Liver (tissue), 7 donors: ENCODE measurements at regions not wholly inside any gene's neighbourhood (a gene's known extent, or its start where the extent isn't known, plus 50 kb on each side); places are given as distances from the start of the nearest gene placed in this dataset.

Source experiments
- DNase-seq: peaks from one replicate; pipeline ENCODE4 v3.0.0-alpha.2; 2017; ENCODE audit warnings: low spot score
- H3K27ac ChIP-seq, 2 donors: one replicate each; pipeline ENCODE4 v1.7.0; 2013; ENCODE audit warnings: inconsistent platforms in 2 of 2, low read length in 2 of 2, control low read depth in 1 of 2, low read depth in 1 of 2, mild to moderate bottlenecking in 1 of 2
- H3K27me3 ChIP-seq, 4 donors: one replicate each; pipeline versions ENCODE4 v1.6.1 to v1.7.0; 2013; ENCODE audit warnings: low read length in 3 of 4, inconsistent platforms in 1 of 4, mild to moderate bottlenecking in 1 of 4, moderate library complexity in 1 of 4; ENCODE audit not compliant: control insufficient read depth in 4 of 4, insufficient read depth in 4 of 4
- H3K36me3 ChIP-seq, 4 donors: one replicate each; pipeline versions ENCODE4 v1.6.1 to v1.7.0; 2013; ENCODE audit warnings: low read length in 3 of 4, mild to moderate bottlenecking in 3 of 4, low read depth in 1 of 4, moderate library complexity in 1 of 4; ENCODE audit not compliant: control insufficient read depth in 4 of 4, insufficient read depth in 3 of 4
- H3K4me1 ChIP-seq, 4 donors: one replicate each; pipeline versions ENCODE4 v1.6.1 to v1.7.0; 2013; ENCODE audit warnings: low read length in 3 of 4, mild to moderate bottlenecking in 3 of 4, moderate library complexity in 1 of 4; ENCODE audit not compliant: control insufficient read depth in 4 of 4, insufficient read depth in 4 of 4
- H3K4me3 ChIP-seq, 3 donors: one replicate each; pipeline versions ENCODE4 v1.6.1 to v1.7.0; 2013; ENCODE audit warnings: low read length in 3 of 3, control low read depth in 1 of 3, low read depth in 1 of 3, mild to moderate bottlenecking in 1 of 3
- H3K9ac ChIP-seq, 2 donors: one replicate each; pipeline ENCODE4 v1.7.0; 2013; ENCODE audit warnings: low read length in 2 of 2, mild to moderate bottlenecking in 2 of 2, moderate library complexity in 2 of 2, control low read depth in 1 of 2, low read depth in 1 of 2
- H3K9me3 ChIP-seq, 4 donors: one replicate each; pipeline versions ENCODE4 v1.6.1 to v1.7.0; 2013; ENCODE audit warnings: low read length in 3 of 4; ENCODE audit not compliant: control insufficient read depth in 4 of 4
- EGR1 ChIP-seq, 2 donors: IDR thresholded peaks; 2 replicates each; pipeline ENCODE4 v1.6.1; 2016 to 2018; ENCODE audit warnings: antibody characterized with exemption in 2 of 2, low read depth in 2 of 2
- HNF4A ChIP-seq, 2 donors: conservative IDR thresholded peaks; 2 replicates each; pipeline ENCODE4 v1.6.1; 2016; ENCODE audit warnings: antibody characterized with exemption in 2 of 2, mild to moderate bottlenecking in 2 of 2
- HNF4G ChIP-seq: IDR thresholded peaks from 2 replicates; pipeline ENCODE4 v1.6.1; 2016; ENCODE audit warnings: antibody characterized with exemption
- NR2F2 ChIP-seq: IDR thresholded peaks from 2 replicates; pipeline ENCODE4 v1.6.1; 2016; ENCODE audit warnings: antibody characterized with exemption
- REST ChIP-seq: IDR thresholded peaks from 2 replicates; pipeline ENCODE4 v1.6.1; 2016; ENCODE audit warnings: antibody characterized with exemption, mild to moderate bottlenecking
- YY1 ChIP-seq: IDR thresholded peaks from 2 replicates; pipeline ENCODE4 v1.6.1; 2016; ENCODE audit warnings: antibody characterized with exemption, mild to moderate bottlenecking
- ZBTB33 ChIP-seq: IDR thresholded peaks from 2 replicates; pipeline ENCODE4 v1.6.1; 2016; ENCODE audit warnings: antibody characterized with exemption
- WGBS: extraction: QIAGEN DNeasy Blood & Tissue Kit; methylation state at CpG from one replicate; pipeline ENCODE4 v1.1.7; 2013; 5-methylcytosine and 5-hydroxymethylcytosine counted together
- donor health status: healthy.
- donor health status: healthy.
- donor health status: healthy.
- donor health status: healthy.

- Histone ChIP-seq H3K9ac (no peak overlapping the region), H3K4me1 (no peaks in the 10 kb centered on the region), H3K9me3 (peaks cover 0 to 2% (median 0%) of the 10 kb centered on the region in 4 donors), H3K27me3 (peaks cover 0 to 28% (median 2%) of the 10 kb centered on the region in 4 donors), H3K27ac (no peak overlapping the region), H3K36me3 (no peaks in the 10 kb centered on the region), H3K4me3 (no peak overlapping the region)
- DNase-seq, result no peak
- WGBS, result 70% methylated on average over 9 of the region's 9 CpGs
- TF ChIP-seq ZBTB33, result no peak
Observed at GRCh38 chr20:60085551-60086132, 127.4 kb downstream of the CDH26 start.

GRCh38 chr20:60086821-60087562, 128.8 kb downstream of the CDH26 start:
- Histone ChIP-seq H3K4me3 (peak overlapping the region in 1 of 3 donors; percentile 15), H3K27me3 (peaks cover 0 to 23% (median 2%) of the 10 kb centered on the region in 4 donors), H3K9me3 (peaks cover 0 to 2% (median 0%) of the 10 kb centered on the region in 4 donors), H3K36me3 (no peaks in the 10 kb centered on the region), H3K4me1 (no peaks in the 10 kb centered on the region), H3K27ac (no peak overlapping the region), H3K9ac (no peak overlapping the region)
- WGBS, result 33% methylated on average over 30 of the region's 30 CpGs
- DNase-seq, result no peak
- no peak for TF ChIP-seq HNF4G
- no peak for TF ChIP-seq REST
- TF ChIP-seq EGR1 (IDR thresholded peaks at IDR 0.05; ENCODE audit: low read depth in 2 of 2), result no peak
- no peak for TF ChIP-seq HNF4A (conservative IDR thresholded peaks at IDR 0.05)
- TF ChIP-seq NR2F2, result no peak
- no peak for TF ChIP-seq YY1
- TF ChIP-seq ZBTB33, result no peak
